Heart right ventricle (tissue), 16 donors: ENCODE measurements at regions not wholly inside any gene's neighbourhood (a gene's known extent, or its start where the extent isn't known, plus 50 kb on each side); places are given as distances from the start of the nearest gene placed in this dataset.

Experiments used
- ATAC-seq, 8 donors: fragments of 200-7000 bp; cut with Tn5 transposase; one replicate each; pipeline ENCODE4 v1.9.1; 2020; ENCODE audit warnings: mild to moderate bottlenecking in 8 of 8, moderate library complexity in 8 of 8, moderate number of reproducible peaks in 1 of 8
- DNase-seq, 2 donors: peaks; one replicate each; pipeline ENCODE4 v3.0.0-alpha.2; 2020
- H3K27ac ChIP-seq, 10 donors: fragments of 200-600 bp; sonication (generic) in 2 of 10; one replicate each; pipeline versions ENCODE4 v1.5.0 to v1.8.0; 2020 to 2022; ENCODE audit warnings: mild to moderate bottlenecking in 3 of 10
- H3K27me3 ChIP-seq, 7 donors: fragments of 200-600 bp; one replicate each; pipeline ENCODE4 v1.8.0; 2021 to 2022; ENCODE audit warnings: mild to moderate bottlenecking in 2 of 7
- H3K36me3 ChIP-seq, 9 donors: fragments of 200-600 bp; sonication (generic) in 1 of 9; one replicate each; pipeline versions ENCODE4 v1.5.0 to v1.8.0; 2020 to 2022; ENCODE audit warnings: mild to moderate bottlenecking in 2 of 9
- H3K4me1 ChIP-seq, 9 donors: fragments of 200-600 bp; sonication (generic) in 1 of 9; one replicate each; pipeline versions ENCODE4 v1.5.0 to v1.8.0; 2020 to 2022; ENCODE audit warnings: mild to moderate bottlenecking in 4 of 9
- H3K4me3 ChIP-seq, 10 donors: fragments of 200-600 bp; sonication (generic) in 2 of 10; one replicate each; pipeline versions ENCODE4 v1.5.0 to v1.8.0; 2020 to 2022; ENCODE audit warnings: mild to moderate bottlenecking in 7 of 10, moderate library complexity in 2 of 10
- H3K9me3 ChIP-seq, 11 donors: fragments of 200-600 bp in 10 of 11; sonication (generic) in 2 of 11; one replicate each; pipeline versions ENCODE4 v1.5.0 to v1.8.0; 2013 to 2022; ENCODE audit warnings: mild to moderate bottlenecking in 2 of 11, control low read depth in 1 of 11, moderate library complexity in 1 of 11
- WGBS, 2 donors: extraction: QIAGEN DNeasy Blood & Tissue Kit; methylation state at CpG; one replicate each; pipeline ENCODE4 v1.1.7; 2013; ENCODE audit warnings: inconsistent platforms in 1 of 2; 5-methylcytosine and 5-hydroxymethylcytosine counted together
- intact Hi-C, 10 donors: fragments of 100-400 bp; cut with DNase I; formaldehyde crosslinking; loops; one replicate each; pipeline versions ENCODE4 v1.11.1 to v1.14.2; 2022
- TF ChIP-seq, protein P1 (sequence below), 9 donors: fragments of 200-600 bp; sonication (generic) in 2 of 9; IDR thresholded peaks; one replicate each; pipeline versions ENCODE4 v1.5.0 to v1.8.0; 2021 to 2022; ENCODE audit warnings: antibody characterized with exemption in 9 of 9, mild to moderate bottlenecking in 5 of 9, moderate library complexity in 1 of 9
- donor health status: Arrhythmogenic right ventricular cardiomyopathy.
- donor health status: ischemic (EF 13 %, LVEDD 7.1; RV severe dilation, severe dysfunction).
- donor health status: healthy with polysubstance abuse.
- donor health status: DM: no; HTN: yes; CAD: no.
- donor health status: DM: no; HTN: no; CAD: no.
- donor health status: ischemic (EF 25% LVEDD 6.9; RV normal size, moderate dysfunction).
- donor health status: ischemic (EF 25% LVEDD 5.7; RV mildly dilated, moderate dysfunction).
- donor health status: healthy.
- donor health status: DM: yes; HTN: yes; CAD: no.
- donor health status: Ischemic cardiomyopathy.
- donor health status: ischemic (EF 35%, LVEDD 5.7; RV mildly dilated, moderate dysfunction).
- donor health status: nonischemic (EF 11% LVEDD 7.7; RV severe dilation, severe dysfunction).
- donor health status: DM: yes; HTN: yes; CAD: no.
- donor health status: PGD.
- donor health status: ischemic (EF 29% LVEDD 5.4; RV normal size, mild dysfunction).
- donor health status: nonischemic (EF 23%, LVEDD 6.1; RV moderate dilation, normal function).

DNA sequence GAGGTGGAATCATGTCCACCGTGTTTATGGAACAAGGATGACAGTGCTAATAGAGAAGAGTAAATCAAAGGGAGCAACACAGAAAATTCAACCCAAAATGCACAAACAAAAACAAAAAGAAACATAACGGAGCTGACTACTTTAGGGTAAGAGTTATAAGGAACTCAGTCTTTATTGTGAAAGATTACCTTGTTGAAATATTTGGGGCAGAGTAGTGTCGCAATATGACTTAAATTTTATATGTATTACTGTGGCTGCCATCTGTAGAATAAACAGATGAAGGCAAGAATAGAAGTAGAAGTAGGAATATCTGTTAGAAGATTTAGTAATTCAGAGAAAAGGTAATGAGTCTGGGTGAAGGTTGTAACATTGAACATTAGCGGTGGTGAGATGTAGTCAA lies 913.9 kb downstream of the BRINP3 start:
- DNase-seq (no peak), ATAC-seq (no peak)
- H3K27ac ChIP-seq, result no peak overlapping the region
- TF ChIP-seq, protein P1, sequence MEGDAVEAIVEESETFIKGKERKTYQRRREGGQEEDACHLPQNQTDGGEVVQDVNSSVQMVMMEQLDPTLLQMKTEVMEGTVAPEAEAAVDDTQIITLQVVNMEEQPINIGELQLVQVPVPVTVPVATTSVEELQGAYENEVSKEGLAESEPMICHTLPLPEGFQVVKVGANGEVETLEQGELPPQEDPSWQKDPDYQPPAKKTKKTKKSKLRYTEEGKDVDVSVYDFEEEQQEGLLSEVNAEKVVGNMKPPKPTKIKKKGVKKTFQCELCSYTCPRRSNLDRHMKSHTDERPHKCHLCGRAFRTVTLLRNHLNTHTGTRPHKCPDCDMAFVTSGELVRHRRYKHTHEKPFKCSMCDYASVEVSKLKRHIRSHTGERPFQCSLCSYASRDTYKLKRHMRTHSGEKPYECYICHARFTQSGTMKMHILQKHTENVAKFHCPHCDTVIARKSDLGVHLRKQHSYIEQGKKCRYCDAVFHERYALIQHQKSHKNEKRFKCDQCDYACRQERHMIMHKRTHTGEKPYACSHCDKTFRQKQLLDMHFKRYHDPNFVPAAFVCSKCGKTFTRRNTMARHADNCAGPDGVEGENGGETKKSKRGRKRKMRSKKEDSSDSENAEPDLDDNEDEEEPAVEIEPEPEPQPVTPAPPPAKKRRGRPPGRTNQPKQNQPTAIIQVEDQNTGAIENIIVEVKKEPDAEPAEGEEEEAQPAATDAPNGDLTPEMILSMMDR (IDR thresholded peaks at IDR 0.05), result no peak
- intact Hi-C loops, result no loop called here
- no peaks in the 10 kb centered on the region for H3K4me1 ChIP-seq
- WGBS, 2 donors, result 87 to 90% methylated on average over 4 of the region's 4 CpGs
- H3K9me3 ChIP-seq, result peaks cover 0 to 11% (median 0%) of the 10 kb centered on the region in 11 donors
- no peak overlapping the region for H3K4me3 ChIP-seq
- no peaks in the 10 kb centered on the region for H3K27me3 ChIP-seq
- no peaks in the 10 kb centered on the region for H3K36me3 ChIP-seq

DNA sequence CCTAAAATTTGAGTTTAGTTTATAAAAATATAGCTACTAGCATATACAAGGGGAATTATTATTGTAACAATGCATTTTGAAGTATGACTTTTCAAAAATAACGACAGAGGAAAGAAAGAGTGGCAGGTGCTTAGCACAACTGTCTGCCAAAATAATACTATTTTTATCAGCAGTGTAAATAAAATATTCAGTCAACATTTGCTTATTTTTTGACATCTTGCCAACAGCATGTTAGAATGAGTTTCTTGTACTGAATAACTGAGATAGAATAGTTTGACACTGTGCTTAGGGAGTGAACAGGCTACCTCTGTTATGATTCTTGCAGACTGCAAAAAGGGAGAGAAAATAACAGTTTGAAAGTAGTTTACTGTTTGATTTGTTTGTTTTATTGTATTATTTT lies 909.8 kb downstream of the BRINP3 start:
- ATAC-seq, result no peak
- Histone ChIP-seq H3K27ac (no peak overlapping the region), H3K27me3 (no peaks in the 10 kb centered on the region), H3K4me3 (no peak overlapping the region), H3K9me3 (peaks cover 0 to 11% (median 0%) of the 10 kb centered on the region in 11 donors), H3K36me3 (no peaks in the 10 kb centered on the region), H3K4me1 (no peaks in the 10 kb centered on the region)
- DNase-seq, result no peak
- TF ChIP-seq, protein P1 (IDR thresholded peaks at IDR 0.05), result no peak
- intact Hi-C loops, result no loop called here
- 31% methylated on average over 1 of the region's 1 CpG for WGBS, 2 donors

DNA sequence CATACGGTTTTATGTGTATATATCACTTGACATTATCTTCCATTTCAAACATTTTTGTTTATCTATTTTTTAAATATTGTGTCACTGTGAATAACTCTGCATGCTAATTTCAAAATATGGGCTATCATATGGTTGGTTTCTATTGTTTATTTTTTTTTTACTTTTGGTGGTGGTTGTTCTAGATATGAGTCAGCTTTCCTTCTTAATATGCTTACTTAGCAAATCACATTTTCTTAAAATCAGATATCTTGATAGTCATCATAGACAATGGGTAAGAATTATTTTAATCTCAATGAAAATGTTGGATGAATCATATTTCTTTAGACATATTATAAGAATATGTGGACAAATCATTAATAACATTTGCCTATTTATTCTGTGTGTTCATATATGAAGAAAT lies 881.5 kb downstream of the BRINP3 start:
- Histone ChIP-seq H3K36me3 (no peaks in the 10 kb centered on the region), H3K4me1 (no peaks in the 10 kb centered on the region), H3K27ac (no peak overlapping the region), H3K9me3 (peaks cover 0 to 13% (median 0%) of the 10 kb centered on the region in 11 donors), H3K4me3 (no peak overlapping the region), H3K27me3 (no peaks in the 10 kb centered on the region)
- intact Hi-C loops, result no loop called here
- TF ChIP-seq, protein P1 (IDR thresholded peaks at IDR 0.05), result no peak
- 79 to 85% methylated on average over 1 of the region's 1 CpG for WGBS, 2 donors
- no peak for DNase-seq
- no peak for ATAC-seq

DNA sequence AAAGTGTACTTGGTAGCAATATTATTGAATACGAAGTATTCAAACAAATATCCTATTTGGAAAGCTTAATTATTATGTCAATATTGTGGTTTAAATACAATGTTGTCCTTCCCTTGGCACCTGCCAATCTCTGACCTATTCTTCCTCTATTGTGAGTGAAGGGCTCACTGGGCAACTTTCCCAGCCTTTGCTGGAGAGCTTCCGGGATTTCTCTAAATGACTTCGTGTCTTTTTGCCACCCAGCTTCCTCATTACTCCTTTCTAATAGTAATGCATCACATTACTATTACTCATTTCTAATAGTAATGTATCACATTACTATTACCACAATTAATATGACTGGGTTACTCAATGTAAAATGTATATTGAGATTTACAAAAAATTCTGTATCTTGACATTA lies 880.6 kb downstream of the BRINP3 start:
- ATAC-seq (no peak), DNase-seq (no peak)
- 47% methylated on average over 3 of the region's 3 CpGs for WGBS, 2 donors
- Histone ChIP-seq H3K36me3 (no peaks in the 10 kb centered on the region), H3K27ac (no peak overlapping the region), H3K9me3 (peaks cover 0 to 12% (median 0%) of the 10 kb centered on the region in 11 donors), H3K27me3 (no peaks in the 10 kb centered on the region), H3K4me3 (no peak overlapping the region), H3K4me1 (no peaks in the 10 kb centered on the region)
- TF ChIP-seq, protein P1 (IDR thresholded peaks at IDR 0.05), result no peak
- intact Hi-C loops, result no loop called here
